Neuronal stem cell (in vitro differentiated cells): ENCODE measurements at regions not wholly inside any gene's neighbourhood (a gene's known extent, or its start where the extent isn't known, plus 50 kb on each side); places are given as distances from the start of the nearest gene placed in this dataset.

Experiments
- DNase-seq: peaks from one replicate; pipeline ENCODE4 v3.0.0-alpha.2; 2013; ENCODE audit warnings: low spot score
- H2AFZ ChIP-seq: one replicate; pipeline ENCODE4 v1.6.1; 2013; ENCODE audit warnings: mild to moderate bottlenecking, low read length, inconsistent platforms
- H2AK5ac ChIP-seq: 2 replicates; pipeline ENCODE4 v1.6.1; 2013; ENCODE audit warnings: low read depth, mild to moderate bottlenecking, inconsistent platforms, low read length, moderate library complexity, mixed read lengths
- H2BK120ac ChIP-seq: 2 replicates; pipeline ENCODE4 v1.6.1; 2013; ENCODE audit warnings: low read depth, mild to moderate bottlenecking, inconsistent platforms, low read length, moderate library complexity, mixed read lengths
- H2BK12ac ChIP-seq: one replicate; pipeline ENCODE4 v1.6.1; 2013; ENCODE audit warnings: low read length, inconsistent platforms
- H2BK15ac ChIP-seq: 2 replicates; pipeline ENCODE4 v1.6.1; 2013; ENCODE audit warnings: mild to moderate bottlenecking, low read length, inconsistent platforms, mixed read lengths
- H2BK5ac ChIP-seq: one replicate; pipeline ENCODE4 v1.6.1; 2013; ENCODE audit warnings: inconsistent platforms, mild to moderate bottlenecking, low read length, moderate library complexity
- H3K14ac ChIP-seq: one replicate; pipeline ENCODE4 v1.6.1; 2013; ENCODE audit warnings: low read length, inconsistent platforms
- H3K18ac ChIP-seq: 2 replicates; pipeline ENCODE4 v1.6.1; 2013; ENCODE audit warnings: low read length, inconsistent platforms
- H3K23ac ChIP-seq: 2 replicates; pipeline ENCODE4 v1.6.1; 2013; ENCODE audit warnings: low read depth, mild to moderate bottlenecking, mixed read lengths, low read length, inconsistent platforms; ENCODE audit not compliant: poor library complexity
- H3K27ac ChIP-seq: replicated peaks from 3 replicates; pipeline ENCODE4 v1.5.1; 2013; ENCODE audit warnings: low read length, inconsistent platforms
- H3K27me3 ChIP-seq, 3 experiments: 2 replicates each; pipeline ENCODE4 v1.6.1; 2013; ENCODE audit warnings: low read length in 3 of 3, mild to moderate bottlenecking in 2 of 3, inconsistent platforms in 1 of 3, low read depth in 1 of 3, mixed read lengths in 1 of 3, moderate library complexity in 1 of 3; ENCODE audit not compliant: control insufficient read depth in 3 of 3, insufficient read depth in 3 of 3
- H3K36me3 ChIP-seq, 2 donors: replicated peaks in 1 of 2; 2 replicates each; pipeline ENCODE4 v1.6.1; 2013; ENCODE audit warnings: low read length in 2 of 2; ENCODE audit not compliant: control insufficient read depth in 2 of 2, insufficient read depth in 2 of 2
- H3K4ac ChIP-seq: 2 replicates; pipeline ENCODE4 v1.6.1; 2013; ENCODE audit warnings: inconsistent platforms, mild to moderate bottlenecking, low read length, moderate library complexity
- H3K4me1 ChIP-seq, 2 donors: 1 replicate in 1 of 2; 2 replicates in 1 of 2; pipeline ENCODE4 v1.6.1; 2013; ENCODE audit warnings: low read length in 2 of 2, low read depth in 1 of 2; ENCODE audit not compliant: control insufficient read depth in 2 of 2, insufficient read depth in 1 of 2
- H3K4me2 ChIP-seq: one replicate; pipeline ENCODE4 v1.6.1; 2013; ENCODE audit warnings: mild to moderate bottlenecking, low read length, inconsistent platforms; ENCODE audit not compliant: insufficient read depth, poor library complexity, severe bottlenecking
- H3K4me3 ChIP-seq, 2 donors: 2 replicates each; pipeline ENCODE4 v1.5.1; 2013; ENCODE audit warnings: low read length in 2 of 2, mild to moderate bottlenecking in 2 of 2, inconsistent platforms in 1 of 2, moderate library complexity in 1 of 2
- H3K79me1 ChIP-seq: one replicate; pipeline ENCODE4 v1.6.1; 2013; ENCODE audit warnings: low read depth, mild to moderate bottlenecking, inconsistent platforms, low read length, moderate library complexity
- H3K9ac ChIP-seq: one replicate; pipeline ENCODE4 v1.6.1; 2013; ENCODE audit warnings: mild to moderate bottlenecking, low read depth, low read length, inconsistent platforms; ENCODE audit not compliant: poor library complexity
- H3K9me3 ChIP-seq, 2 donors: replicated peaks in 1 of 2; 2 replicates each; pipeline versions ENCODE3 to v1.6.1; 2013; ENCODE audit warnings: low read length in 2 of 2, mild to moderate bottlenecking in 2 of 2, inconsistent platforms in 1 of 2, low read depth in 1 of 2, mixed read lengths in 1 of 2, moderate library complexity in 1 of 2; ENCODE audit not compliant: control insufficient read depth in 2 of 2, insufficient read depth in 1 of 2
- H4K8ac ChIP-seq: one replicate; pipeline ENCODE4 v1.6.1; 2013; ENCODE audit warnings: low read depth, mild to moderate bottlenecking, inconsistent platforms, low read length, moderate library complexity
- H4K91ac ChIP-seq: one replicate; pipeline ENCODE4 v1.6.1; 2013; ENCODE audit warnings: low read length, low read depth, mild to moderate bottlenecking, inconsistent platforms; ENCODE audit not compliant: poor library complexity
- WGBS, 2 donors: extraction: QIAGEN DNeasy Blood & Tissue Kit; methylation state at CpG; one replicate each; pipeline ENCODE4 v1.1.7; 2013; ENCODE audit warnings: missing lambda C conversion rate in 2 of 2, mixed read lengths in 1 of 2; ENCODE audit not compliant: insufficient read length in 2 of 2, insufficient replicate concordance in 1 of 2; ENCODE audit errors: extremely low coverage in 2 of 2; 5-methylcytosine and 5-hydroxymethylcytosine counted together

DNA sequence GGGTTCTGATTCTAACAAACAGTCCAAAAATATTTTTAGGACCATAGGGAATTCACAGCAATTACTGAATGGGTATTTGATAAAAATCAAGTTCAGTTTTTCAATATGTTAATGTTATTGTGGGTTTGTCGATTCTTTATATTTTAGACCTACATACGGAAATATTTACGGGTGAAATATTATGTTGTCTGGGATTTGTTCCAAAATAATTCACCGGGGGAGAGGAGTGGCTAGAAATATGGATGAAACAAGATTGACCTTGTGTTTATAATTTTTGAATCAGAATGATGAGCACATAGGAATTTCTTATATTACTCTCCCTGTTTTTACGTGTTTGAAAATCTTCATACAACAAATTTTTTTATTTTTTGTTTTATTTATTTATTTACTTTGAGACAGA lies 56.7 kb upstream of the USP1 start:
- Histone ChIP-seq H2BK5ac (no peak overlapping the region), H3K14ac (no peak overlapping the region), H2AK5ac (no peak overlapping the region), H3K9ac (no peak overlapping the region), H3K79me1 (no peaks in the 10 kb centered on the region), H3K27ac (no peak overlapping the region), H3K4me1 (no peaks in the 10 kb centered on the region), H3K9me3 (no peaks in the 10 kb centered on the region), H3K4me3 (no peak overlapping the region), H2BK120ac (no peak overlapping the region), H3K18ac (no peak overlapping the region), H2BK12ac (no peak overlapping the region), H4K91ac (no peak overlapping the region), H3K36me3 (no peaks in the 10 kb centered on the region), H4K8ac (no peak overlapping the region), H3K4ac (no peak overlapping the region), H2AFZ (no peak overlapping the region), H3K27me3 (no peaks in the 10 kb centered on the region), H3K23ac (no peak overlapping the region), H2BK15ac (no peak overlapping the region), H3K4me2 (no peak overlapping the region)
- DNase-seq, result no peak
- no CpG with 5 or more reads among the region's 5 CpGs for WGBS, 2 donors

DNA sequence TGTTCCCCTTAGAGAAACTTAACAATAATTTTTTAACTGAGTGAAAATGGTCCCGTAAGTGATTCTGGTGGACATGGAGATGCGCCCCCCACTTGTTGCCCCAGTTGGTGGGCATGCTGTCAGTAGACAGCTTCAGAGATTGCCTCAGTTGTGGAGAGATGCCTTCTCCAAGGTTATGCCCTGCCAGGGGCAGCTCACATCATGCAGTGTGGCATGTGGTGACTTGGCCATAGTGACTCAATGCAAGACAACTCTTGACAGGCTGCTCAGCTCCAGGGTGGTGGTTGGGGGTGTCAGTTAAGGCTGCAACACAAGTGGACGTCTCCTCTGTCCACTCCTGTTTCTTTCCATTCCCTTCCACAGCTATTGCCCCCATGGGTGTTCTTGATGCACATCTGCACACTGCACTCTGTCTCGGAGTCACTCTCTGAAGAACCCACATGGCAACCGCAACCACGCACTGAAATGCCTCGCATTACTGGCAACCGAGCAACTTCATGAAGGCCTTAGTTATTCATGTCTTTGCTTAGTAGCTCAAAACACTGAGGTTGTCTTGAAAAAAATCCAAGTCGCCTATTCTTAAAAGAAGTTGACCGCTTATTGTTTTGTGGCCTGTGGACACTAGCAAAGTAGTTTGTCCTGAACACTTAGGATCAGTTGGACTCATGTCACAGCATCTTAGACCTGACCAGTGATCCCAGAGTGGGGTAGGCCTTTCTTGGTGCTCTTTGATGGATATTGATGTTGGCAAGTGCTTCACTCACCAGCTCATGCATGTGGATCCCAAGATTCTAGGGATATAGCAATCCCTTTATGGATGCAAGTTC lies 54.8 kb upstream of the USP1 start:
- DNase-seq, result no peak
- H4K8ac ChIP-seq, result no peak overlapping the region
- H2BK5ac ChIP-seq, result no peak overlapping the region
- H2BK12ac ChIP-seq, result no peak overlapping the region
- H3K36me3 ChIP-seq, result no peaks in the 10 kb centered on the region
- no peak overlapping the region for H3K4me2 ChIP-seq
- no peak overlapping the region for H2BK15ac ChIP-seq
- H3K9ac ChIP-seq, result no peak overlapping the region
- H3K18ac ChIP-seq, result peak overlapping the region; percentile 55
- peaks cover 0 to 2% of the 10 kb centered on the region in 2 donors for H3K4me1 ChIP-seq
- peak overlapping the region; percentile 24 for H2BK120ac ChIP-seq
- no peak overlapping the region for H3K4ac ChIP-seq
- H3K27me3 ChIP-seq, result no peaks in the 10 kb centered on the region
- no peak overlapping the region for H3K27ac ChIP-seq
- WGBS, 2 donors, result no CpG with 5 or more reads among the region's 10 CpGs
- no peaks in the 10 kb centered on the region for H3K79me1 ChIP-seq
- H2AFZ ChIP-seq, result no peak overlapping the region
- no peak overlapping the region for H4K91ac ChIP-seq
- H3K4me3 ChIP-seq, result no peak overlapping the region
- no peaks in the 10 kb centered on the region for H3K9me3 ChIP-seq
- H2AK5ac ChIP-seq, result no peak overlapping the region
- no peak overlapping the region for H3K23ac ChIP-seq
- no peak overlapping the region for H3K14ac ChIP-seq

DNA sequence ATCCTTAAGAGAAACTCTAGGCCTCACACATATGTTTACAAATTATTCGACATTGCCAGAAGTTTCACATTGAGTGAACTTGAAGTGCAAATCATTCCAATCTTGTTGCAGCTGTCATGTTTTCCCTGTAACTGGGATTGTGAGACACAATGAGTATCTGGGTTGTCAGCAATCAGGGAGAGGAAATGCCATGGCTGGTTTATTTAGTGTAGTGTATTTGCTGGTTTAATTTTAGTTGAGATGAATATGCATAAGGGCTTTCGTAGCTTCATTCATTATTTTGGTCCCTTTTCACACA lies 54.2 kb upstream of the USP1 start:
- Histone ChIP-seq H3K4me1 (peaks cover 0 to 2% of the 10 kb centered on the region in 2 donors), H2BK12ac (no peak overlapping the region), H2BK5ac (no peak overlapping the region), H3K27me3 (no peaks in the 10 kb centered on the region), H3K4me2 (no peak overlapping the region), H3K18ac (no peak overlapping the region), H3K4me3 (no peak overlapping the region), H3K9ac (no peak overlapping the region), H3K9me3 (no peaks in the 10 kb centered on the region), H4K8ac (no peak overlapping the region), H3K14ac (no peak overlapping the region), H3K23ac (no peak overlapping the region), H2BK120ac (no peak overlapping the region), H2AFZ (no peak overlapping the region), H3K27ac (no peak overlapping the region), H3K36me3 (no peaks in the 10 kb centered on the region), H3K79me1 (no peaks in the 10 kb centered on the region), H2AK5ac (no peak overlapping the region), H2BK15ac (no peak overlapping the region), H3K4ac (no peak overlapping the region), H4K91ac (no peak overlapping the region)
- no peak for DNase-seq
- no CpG with 5 or more reads among the region's 2 CpGs for WGBS, 2 donors

DNA sequence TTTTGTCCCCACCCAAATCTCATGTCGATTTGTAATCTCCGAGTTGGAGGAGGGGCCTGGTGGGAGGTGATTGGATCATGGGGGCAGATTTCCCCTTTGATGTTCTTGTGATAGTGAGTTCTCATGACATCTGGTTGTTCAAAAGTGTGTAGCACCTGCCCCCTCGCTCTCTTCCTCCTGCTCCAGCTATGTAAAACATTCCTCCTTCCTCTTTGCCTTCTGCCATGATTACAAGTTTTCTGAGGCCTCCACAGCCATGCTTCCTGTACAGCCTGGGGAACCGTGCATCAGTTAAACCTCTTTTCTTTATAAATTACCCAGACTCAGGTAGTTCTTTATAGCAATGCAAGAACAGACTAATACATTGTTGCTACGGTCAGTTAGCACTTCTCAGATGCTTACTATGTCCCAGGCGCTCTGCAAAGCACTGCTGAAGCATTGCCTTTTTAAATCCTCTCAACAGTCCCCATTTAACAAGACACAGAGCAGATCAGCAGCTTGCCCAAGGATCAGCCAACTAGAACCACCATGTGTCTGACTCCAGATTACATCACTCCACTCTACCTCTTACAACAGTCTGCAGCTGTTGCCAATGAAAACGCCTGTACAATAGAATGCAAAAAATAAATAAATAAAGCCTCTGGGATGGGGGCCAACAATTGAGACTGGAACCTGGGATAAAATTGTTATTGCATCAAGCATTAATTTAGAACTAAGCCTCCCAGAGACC lies 52.4 kb upstream of the USP1 start:
- H3K27me3 ChIP-seq, result no peaks in the 10 kb centered on the region
- H3K18ac ChIP-seq, result no peak overlapping the region
- no peak overlapping the region for H4K91ac ChIP-seq
- no peaks in the 10 kb centered on the region for H3K79me1 ChIP-seq
- H3K4me3 ChIP-seq, result no peak overlapping the region
- H3K23ac ChIP-seq, result no peak overlapping the region
- no peak for DNase-seq
- H3K4me1 ChIP-seq, result peaks cover 0 to 2% of the 10 kb centered on the region in 2 donors
- no CpG with 5 or more reads among the region's 7 CpGs for WGBS, 2 donors
- no peak overlapping the region for H3K27ac ChIP-seq
- no peak overlapping the region for H2AK5ac ChIP-seq
- H3K9ac ChIP-seq, result no peak overlapping the region
- no peak overlapping the region for H3K4ac ChIP-seq
- no peak overlapping the region for H2BK120ac ChIP-seq
- no peaks in the 10 kb centered on the region for H3K9me3 ChIP-seq
- H3K4me2 ChIP-seq, result no peak overlapping the region
- no peak overlapping the region for H3K14ac ChIP-seq
- H4K8ac ChIP-seq, result no peak overlapping the region
- H2BK15ac ChIP-seq, result no peak overlapping the region
- no peak overlapping the region for H2BK5ac ChIP-seq
- no peak overlapping the region for H2BK12ac ChIP-seq
- no peak overlapping the region for H2AFZ ChIP-seq
- no peaks in the 10 kb centered on the region for H3K36me3 ChIP-seq
